Fibroblast of skin of right biceps (primary cell): ENCODE measurements at regions not wholly inside any gene's neighbourhood (a gene's known extent, or its start where the extent isn't known, plus 50 kb on each side); places are given as distances from the start of the nearest gene placed in this dataset.
"Not testable (repeated sequence)": the region's sequence is repeated elsewhere in the genome, so short reads cannot be mapped to it uniquely, and the experiment has no call there.

Source experiments
- DNase-seq: peaks from one replicate; pipeline ENCODE4 v3.0.0-alpha.2; 2013

DNA sequence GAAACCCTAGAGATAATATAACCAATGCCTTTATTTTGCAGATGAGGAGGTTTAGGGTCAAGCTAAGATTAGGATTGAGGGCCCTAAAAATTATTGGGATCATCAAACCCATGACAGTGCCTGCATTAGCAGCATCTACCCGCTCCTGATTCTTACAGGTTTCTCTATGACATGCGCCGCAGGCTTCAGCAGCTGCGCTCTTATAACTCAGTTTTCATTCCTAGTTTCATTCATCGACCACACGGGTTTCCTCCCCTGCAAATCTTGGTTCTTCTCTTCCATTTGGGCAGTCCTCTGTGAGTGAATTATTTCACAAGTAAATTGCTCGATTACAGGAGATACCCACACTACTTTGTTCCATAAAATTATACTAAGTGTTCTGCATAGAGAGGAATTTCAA lies 137.2 kb downstream of the SLC24A2 start:
- DNase-seq = no peak

DNA sequence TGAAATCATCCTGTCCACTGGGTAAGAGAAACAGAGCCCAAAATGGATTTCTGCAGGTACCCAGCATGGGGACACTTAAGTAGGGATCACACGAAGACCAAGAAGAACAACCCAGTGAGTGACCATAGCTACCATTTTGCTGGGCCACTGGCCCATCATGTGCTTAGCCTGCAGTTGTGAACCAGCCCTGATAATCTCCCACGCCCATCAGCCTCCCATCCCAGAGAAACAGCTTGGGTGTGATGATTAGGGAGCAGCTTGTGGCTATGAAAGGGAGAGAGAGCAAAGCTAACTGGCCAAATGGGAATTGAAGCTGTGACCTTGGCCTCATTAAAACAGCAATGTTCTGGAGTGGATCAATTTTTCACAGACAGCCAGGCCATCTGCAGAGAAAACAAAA lies 138.5 kb downstream of the SLC24A2 start:
- DNase-seq = no peak

DNA sequence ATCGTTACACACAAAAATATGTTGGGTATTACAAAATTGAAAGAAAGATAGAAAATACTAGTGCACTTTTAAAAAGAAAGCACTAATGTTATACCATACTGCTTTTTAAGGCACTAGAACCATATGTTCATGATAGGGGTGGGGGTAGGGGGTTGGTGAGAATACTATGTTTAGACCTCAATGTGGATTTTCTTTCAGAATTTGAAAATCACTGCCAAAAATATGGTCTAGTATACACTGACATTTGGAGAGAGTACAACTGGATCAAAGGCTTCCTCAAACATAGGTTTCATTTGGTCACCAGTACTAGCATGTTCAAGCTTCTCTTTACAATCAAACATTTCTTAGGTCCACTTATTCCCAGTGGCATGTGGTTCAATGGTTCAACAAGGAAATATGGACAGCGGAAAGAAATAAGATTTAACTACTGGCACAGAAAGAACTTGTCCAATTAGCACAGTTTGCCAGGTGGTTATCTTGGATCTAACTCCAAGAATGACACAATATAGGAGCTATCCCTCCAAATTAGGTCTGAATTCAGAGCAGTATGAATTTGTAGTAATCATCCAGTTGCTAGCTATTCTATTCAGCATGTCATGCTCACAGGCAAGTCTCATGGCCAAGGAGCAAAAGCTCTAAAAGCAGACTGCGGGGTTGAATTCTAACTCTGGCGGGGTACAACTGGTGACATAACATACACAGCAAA lies 139.3 kb downstream of the SLC24A2 start:
- no peak for DNase-seq

DNA sequence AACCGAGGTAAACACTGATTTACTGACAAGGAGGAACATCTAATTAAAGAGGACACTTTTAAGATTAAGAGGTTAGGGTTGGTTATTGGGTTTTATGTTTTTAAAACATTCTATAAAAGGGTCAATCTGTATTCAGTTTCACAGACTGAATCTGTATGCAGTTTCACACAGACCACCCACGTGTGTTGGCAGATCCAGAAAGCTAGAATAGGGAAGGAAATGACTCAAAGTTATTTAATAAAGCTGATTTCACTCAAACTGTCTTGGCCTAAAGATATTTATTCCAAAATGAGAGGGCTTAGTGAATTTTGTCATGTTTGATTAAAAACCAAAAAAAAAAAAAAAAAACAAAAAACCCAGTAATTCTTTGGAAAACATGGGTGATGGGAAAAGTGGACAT lies 140.2 kb downstream of the SLC24A2 start:
- DNase-seq = no peak

DNA sequence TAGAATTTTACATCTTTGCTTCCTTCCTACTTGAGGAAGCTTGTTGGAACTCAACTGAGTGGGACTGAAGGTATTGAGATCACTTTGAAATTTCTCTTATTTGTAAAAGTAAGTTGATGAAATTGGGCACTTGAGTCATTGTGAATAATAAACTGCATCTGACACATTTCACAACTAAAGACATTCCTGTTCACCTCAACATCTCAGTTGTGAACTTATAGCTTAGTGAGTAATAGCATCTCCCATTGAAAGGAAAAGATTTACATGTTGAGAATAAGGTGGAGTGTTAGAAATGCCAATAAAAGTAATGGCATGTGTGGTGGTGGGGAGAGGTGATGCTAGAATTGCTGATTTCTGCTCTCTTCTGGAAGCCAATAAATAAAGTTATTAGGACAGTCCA lies 145.0 kb downstream of the SLC24A2 start:
- DNase-seq = no peak

DNA sequence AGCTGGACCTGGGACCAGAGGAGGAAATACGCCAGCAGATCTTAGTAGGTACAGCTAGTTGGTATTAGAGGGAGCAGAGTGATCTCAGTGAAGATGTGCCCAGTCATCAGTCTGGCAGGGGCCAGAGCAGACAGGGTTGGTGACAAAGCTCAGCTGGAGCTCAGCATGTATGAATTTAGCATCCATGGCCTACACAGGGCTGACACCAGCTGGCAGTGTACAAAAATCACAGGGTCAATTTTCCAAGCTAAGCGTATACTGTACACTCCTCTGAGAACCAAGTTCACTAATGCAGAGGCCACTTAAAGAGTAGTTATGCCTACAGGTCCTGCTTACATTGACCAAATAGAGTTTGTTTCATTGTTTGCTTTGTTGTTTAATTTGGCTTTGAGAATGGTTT lies 146.6 kb downstream of the SLC24A2 start:
- DNase-seq = no peak

DNA sequence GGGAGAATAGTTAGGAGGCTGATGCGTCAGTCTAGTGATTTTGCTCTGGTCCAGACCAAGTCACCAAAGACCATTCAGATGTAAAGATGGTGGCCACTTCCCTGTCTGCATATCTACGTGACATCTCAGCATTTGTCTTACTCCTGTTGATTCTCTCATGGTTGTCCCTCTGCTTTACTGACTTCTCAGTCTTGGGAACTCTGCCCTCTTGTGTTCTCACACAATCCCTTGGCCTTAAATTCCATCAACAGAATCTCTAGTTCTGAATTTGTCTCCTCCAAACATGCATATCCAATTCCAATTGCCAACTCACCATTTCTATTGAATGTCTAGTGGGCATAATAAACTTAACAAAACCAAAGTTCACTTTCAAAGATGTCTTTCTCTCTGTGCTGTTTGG lies 147.8 kb downstream of the SLC24A2 start:
- DNase-seq = no peak

DNA sequence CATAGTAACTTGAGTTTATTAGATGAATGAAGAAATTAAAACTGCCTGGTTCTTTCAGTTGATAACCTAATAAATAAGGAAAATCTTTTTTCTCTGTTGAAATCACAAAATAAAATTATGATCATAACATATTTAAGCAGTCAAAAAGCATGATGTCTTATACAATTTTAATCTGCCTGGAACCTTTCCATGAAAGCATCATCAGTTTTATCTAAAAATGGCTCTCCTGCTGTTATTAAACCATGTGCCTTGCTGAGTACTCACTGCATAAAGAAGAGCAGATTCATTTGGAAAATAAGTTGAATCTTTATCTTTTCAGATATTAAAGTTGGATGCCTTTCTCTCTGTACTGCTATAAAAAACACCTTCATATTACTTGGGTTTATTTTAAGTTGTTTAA lies 148.8 kb downstream of the SLC24A2 start:
- no peak for DNase-seq

DNA sequence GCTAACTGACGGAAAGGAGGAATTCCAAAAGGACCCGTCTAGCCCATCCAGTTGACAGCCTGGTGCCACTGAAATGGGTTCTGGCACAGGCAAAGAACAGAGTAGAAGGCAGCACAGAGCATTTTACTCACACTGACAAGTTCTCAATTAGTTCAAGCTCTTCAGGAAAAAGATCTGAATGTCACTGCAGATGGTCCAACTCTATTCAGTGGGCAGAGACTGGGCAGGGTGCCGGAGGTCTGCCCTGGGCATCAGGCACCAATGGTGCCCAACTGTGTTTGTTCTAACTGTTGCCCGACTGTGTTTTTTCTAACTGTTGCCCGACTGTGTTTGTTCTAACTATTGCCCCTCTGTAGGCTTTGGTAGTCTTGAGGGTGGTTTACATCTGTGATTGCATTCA lies 151.8 kb downstream of the SLC24A2 start:
- no peak for DNase-seq

DNA sequence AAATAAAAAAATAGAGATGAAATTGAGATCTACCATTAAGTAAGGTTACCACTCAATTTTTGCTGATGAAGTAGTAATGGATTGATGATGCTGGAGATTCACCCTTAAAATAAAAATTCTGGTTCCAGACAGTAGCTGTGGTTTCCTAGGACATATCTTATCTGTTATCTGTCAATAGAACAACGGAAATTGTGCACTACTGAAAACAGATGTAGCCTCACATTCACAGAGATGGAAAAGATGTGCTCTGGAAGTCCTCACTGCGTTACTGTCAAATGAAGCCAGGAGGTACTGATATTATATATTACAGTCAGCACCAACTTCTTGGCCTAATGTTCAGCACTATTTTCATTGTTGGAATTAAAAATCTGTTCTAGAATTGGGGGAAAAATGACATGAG lies 154.0 kb downstream of the SLC24A2 start:
- no peak for DNase-seq

DNA sequence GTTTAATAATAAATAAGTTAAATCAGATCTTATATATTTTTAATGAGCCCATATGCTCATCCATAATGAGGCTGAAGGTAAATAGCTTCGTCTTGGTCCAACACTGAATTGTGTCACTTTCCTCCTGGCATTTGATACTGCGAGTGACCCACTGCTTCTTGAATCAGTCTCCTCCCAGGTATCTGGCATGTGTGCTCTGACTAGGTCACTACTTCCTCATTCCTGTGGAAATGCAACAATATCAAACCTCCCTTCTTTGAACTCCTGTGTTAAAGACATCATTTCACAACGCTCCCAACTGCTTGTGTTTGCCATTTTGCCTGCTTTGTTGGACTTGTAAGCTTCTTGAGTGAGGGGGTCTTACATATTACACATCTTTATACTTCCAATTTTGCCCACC lies 157.7 kb downstream of the SLC24A2 start:
- DNase-seq = no peak

DNA sequence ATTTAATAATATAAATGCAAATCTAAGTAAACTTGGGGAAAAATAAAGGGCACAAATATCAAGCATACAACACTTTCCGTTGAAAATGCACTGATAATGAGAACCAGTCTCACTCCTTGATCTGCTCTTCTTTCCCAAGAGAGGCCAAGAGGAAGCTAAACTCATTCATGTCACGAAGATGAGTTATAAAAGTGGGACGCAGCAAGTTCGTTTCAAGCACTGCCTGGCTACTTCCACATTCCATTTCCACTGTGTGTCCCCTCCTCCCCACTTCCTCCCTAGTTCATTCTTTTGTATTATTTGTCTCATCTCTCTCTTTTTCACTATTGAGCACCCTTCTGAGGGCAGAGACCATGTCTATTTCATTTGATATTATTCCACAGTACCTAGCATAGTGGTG lies 158.1 kb downstream of the SLC24A2 start:
- peak; percentile 3 for DNase-seq

DNA sequence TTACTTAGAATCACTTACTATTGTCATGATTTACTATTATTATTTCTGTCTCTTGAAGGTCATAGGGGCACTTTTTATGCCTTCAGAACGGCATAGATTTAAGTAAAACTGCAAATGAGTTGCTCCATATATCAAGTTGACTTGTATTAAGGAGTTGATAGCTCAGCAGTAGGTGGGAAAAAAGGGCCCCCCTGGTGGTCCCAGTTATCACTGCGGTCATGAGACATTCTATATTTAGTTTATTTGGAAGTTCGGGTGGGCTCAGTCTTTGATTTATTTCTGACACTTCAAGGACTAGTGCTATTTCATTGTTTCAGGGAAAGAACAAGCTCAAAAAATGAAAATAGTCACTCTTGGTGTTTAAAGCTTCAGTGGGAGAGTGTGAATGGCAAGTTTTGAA lies 159.3 kb downstream of the SLC24A2 start:
- no peak for DNase-seq

DNA sequence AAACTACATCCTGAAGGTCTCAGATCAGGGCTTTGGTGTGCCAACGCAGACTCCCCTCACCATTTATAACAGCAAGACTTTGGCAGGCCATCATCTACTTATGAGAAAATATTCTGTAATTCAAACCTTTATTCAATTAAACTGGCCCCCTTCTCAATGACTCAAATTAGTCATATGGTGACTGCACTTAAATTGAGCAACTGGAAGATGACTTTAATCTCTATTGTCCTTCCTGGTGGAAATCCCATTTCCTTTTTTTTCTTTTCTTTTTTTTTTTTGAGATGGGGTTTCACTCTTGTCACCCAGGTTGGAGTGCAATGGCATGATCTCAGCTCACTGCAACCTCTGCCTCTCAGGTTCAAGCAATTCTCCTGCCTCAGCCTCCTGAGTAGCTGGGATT lies 163.4 kb downstream of the SLC24A2 start:
- DNase-seq = not testable (repeated sequence)

DNA sequence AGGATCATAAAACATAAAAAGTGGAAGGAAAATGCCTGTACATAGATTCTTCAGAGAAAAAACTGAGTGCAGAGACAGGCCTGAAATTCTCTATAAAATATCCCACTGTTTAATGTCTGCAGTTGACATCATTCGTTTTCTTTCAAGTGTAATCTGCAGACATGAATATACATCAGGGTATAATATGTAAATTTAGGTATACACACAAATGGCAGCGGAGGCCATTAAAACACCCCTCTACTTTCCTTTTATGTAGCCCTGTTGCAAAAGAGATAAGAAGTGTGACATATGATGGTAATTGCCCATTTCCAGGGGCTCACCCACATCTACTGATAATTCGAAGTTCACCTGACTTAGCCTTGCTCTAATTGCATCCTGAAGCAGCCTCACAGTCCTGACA lies 164.3 kb downstream of the SLC24A2 start:
- no peak for DNase-seq

DNA sequence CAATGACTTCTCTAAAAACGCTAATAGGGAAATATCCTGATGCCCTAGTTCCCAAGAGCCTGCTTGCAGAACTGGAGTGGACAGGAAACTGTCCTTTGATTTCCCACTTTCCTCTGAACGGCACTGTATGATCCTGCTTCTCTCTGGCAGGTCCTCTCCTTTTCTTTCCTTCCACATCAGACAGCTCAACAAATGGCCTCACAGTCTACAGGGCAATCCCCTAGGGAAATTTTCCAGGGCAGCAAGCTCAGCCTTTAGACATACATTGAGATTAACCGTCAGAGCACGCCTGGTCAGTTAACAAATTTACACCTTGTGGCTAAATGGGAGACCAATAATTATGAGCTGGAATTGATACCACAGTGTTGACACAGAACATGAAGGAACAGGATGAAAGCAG lies 164.9 kb downstream of the SLC24A2 start:
- DNase-seq = no peak

DNA sequence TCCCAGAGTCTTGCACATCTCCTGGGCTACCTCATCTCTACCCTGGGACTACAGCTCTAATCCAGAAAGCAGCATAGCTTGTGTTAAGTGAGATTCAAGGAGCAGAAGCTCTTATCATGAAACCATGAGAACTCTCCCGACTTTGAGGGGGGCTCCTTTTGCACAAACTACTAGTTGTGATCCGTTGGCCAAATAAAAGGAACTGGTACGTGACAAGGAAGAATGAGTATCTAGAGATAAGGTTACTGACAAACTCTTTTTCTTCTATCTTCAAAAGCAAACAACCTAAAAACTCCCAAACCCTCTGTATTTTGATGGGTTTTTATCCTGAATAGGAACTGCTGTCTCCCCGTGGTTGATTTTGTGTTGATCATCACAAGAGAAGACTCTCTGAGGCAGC lies 168.5 kb downstream of the SLC24A2 start:
- DNase-seq = no peak

DNA sequence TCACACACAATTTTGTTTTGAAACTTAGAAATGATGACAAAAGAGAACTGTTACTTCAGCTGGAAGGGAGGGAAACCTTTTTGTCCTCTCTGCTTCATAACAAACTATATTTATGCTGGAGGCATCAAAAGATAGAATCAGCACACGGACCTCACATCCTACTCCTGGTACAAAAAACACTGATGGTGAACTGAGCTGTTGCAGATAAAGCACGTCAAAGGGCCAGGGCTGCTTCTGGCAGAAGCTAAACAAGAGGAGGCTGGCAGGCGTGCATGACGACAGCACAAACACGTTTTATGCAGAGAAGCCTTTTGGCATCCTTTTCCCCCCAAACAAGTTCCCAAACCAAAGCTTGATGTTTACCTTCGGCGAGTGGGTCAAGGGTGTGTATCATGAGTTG lies 169.6 kb downstream of the SLC24A2 start:
- DNase-seq = no peak

DNA sequence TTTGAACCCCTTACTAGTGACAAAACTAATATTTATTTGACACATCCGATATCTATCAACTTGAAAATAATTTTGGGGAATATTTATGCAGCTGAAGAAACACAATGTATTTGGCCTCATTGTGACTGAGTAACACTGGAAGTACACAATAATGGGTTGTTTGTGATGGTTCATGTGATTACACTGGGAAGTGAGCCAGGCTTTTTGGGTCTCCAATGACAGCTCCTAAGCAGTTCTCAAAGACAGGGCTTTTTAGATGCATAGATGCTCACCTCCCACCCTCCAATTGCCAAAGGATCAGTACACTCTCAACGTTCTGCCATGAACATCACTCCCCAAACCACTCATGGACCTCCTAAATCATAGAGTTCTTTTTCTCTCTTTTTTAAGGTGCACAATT lies 170.0 kb downstream of the SLC24A2 start:
- DNase-seq = no peak

DNA sequence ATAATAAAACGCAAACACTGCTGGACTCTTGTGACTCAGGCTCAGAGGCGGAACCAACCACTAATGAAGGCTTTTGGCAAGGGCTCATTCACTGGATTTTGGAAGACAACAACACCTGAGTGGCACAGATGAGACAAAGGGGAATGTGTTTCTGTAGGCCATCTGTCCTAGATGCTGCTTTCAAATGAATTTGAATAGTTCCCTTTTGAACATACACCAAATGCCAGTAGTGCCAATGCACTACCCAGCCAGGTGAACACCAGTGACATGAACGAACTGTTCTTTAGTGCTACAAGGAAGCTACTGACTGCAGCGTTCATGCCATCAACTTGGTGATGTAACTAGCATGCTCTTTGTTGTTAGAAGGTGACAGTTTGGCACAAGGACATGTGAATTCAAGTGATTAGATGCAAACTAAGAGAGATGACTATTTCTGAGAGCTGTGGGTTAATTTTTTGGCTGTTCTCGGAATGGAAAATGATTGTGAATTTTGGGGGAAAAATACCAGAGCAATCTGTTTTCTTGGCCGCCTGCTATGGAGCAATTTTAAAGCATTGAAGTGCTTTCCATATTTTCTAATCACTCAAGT lies 173.7 kb downstream of the SLC24A2 start:
- DNase-seq = no peak

DNA sequence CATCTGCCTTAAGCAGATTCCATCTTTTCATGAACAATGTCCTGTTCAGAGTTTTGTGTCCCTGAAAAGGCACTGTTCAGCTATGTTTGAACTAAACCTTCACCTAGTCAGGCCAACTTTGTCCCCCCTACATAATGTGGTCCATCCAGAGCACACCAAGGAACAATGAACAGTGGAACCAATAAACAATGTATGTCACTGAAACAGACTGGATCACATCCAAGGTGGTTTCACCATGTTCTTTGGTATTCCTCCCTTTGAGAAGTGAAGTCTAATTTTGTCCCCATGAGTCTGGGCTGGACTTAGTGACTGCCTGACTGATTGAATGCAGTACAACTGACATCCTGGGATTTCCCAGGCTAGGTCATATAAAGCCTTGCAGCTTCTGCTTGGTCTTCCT lies 174.5 kb downstream of the SLC24A2 start:
- no peak for DNase-seq

DNA sequence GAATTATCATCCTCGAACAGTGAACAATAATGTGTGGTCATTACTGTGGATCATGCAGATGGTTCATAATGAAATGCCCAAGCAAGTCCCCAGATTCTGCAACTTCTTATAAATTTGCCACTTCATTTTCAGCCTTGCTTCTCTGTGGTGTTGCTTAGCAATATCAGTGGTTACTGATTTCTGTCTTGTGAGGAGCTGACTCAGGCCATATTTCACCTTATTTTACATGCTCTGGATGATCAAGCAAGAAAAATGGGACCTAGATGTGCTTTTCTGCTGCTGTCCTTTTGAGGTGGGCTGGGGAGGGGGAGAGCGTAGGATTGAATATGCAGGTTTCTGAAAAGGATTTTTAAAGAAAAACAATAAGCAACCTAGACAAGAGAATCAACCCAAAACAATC lies 188.3 kb downstream of the SLC24A2 start:
- DNase-seq = no peak

DNA sequence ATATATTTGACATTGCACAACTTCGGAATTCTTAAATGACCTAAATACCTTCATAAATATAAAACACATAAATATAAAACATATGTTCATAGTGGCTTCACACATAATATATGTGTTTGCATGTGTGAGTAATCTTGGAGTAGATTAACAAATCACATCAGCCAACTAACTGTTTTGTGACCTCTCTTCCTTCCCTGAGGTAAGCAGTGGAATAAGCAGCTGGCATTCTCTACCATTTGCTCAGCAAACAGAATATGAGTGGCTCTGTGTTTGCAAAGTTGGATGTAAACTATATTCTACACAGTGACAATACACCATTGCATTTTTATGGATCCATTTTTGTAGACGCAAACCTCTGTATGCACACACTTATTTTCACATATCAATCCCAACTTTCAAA lies 189.9 kb downstream of the ACER2 start:
- DNase-seq = no peak

DNA sequence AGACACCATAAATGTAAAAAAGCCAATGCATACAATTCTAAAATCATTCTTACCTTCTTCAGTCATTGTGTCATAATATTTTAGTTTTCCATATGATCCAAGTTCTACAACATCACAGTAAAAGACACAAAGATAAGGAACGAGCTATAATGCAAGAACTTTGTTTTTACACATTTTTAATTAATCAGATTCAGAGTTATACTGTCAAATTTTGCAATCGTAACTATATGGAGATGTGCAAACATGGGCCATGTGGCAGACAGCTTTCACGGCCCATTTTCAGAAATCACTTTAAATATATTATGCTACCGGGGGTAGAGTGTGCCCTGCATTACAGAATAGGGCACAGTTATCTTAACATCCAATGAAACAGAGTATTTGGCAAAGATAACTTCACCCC lies 188.4 kb downstream of the ACER2 start:
- no peak for DNase-seq

DNA sequence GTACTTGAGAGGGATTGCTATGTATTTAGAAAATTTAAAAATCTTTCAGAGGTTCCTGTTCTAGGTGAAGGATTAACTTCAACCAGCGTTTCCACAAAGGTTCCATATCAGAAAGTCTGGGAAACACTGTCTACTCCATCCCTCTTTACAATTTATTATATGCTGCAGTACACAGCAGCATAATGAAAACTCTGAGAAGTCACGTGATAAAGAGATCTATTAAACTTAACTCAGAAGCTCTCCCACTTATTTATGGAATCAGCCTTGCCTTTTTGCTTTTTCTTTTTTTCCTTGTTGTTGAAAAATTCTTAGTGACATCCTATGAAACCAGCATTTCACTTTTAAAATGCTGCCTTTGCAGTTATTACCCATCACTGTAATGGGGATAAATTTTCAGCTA lies 186.2 kb downstream of the ACER2 start:
- no peak for DNase-seq
